ENCODE measurements at regions not wholly inside any gene's neighbourhood (a gene's known extent, or its start where the extent isn't known, plus 50 kb on each side); places are given as distances from the start of the nearest gene placed in this dataset.
A peak's percentile ranks its signal among the peaks of the same experiment; 100 is the strongest.
"Not testable (repeated sequence)": the region's sequence is repeated elsewhere in the genome, so short reads cannot be mapped to it uniquely, and the experiment has no call there.

GRCh38 chr12:19657732-19658130 lies 218.4 kb downstream of the AEBP2 start:
- WGBS, 10 experiments: 50 to 100% (median 96%) methylated on average over 1 to 2 of the region's 2 CpGs; no CpG with 5 or more reads in 4 of the 10 experiments
- Histone ChIP-seq H3K4me3 (no peak overlapping the region), H3K27ac (no peak overlapping the region), H3K4me1 (replicated peaks in 1 of 2) (peaks cover 0 to 5% of the 10 kb centered on the region in 2 donors)
- peak in 3 of 8 experiments; percentile 66 to 78 (median 75) for ATAC-seq (replicated peaks in 6 of 8)
- in situ Hi-C loops (cut with MboI; ENCODE audit: low pct_unique_long_range_greater_than_20kb in 2 of 9, low sequenced_read_pairs in 9 of 9, unreplicated experiment in 9 of 9): no loop called here

GRCh38 chr12:19659086-19659485 lies 219.8 kb downstream of the AEBP2 start:
- H3K4me3 ChIP-seq: no peak overlapping the region
- H3K4me1 ChIP-seq (replicated peaks in 1 of 2): peaks cover 0 to 5% of the 10 kb centered on the region in 2 donors
- WGBS, 10 experiments: 80 to 100% (median 100%) methylated on average over 1 to 2 of the region's 2 CpGs; no CpG with 5 or more reads in 1 of the 10 experiments
- in situ Hi-C loops (cut with MboI; ENCODE audit: low pct_unique_long_range_greater_than_20kb in 2 of 9, low sequenced_read_pairs in 9 of 9, unreplicated experiment in 9 of 9): no loop called here
- no peak for ATAC-seq (replicated peaks in 6 of 8)
- no peak overlapping the region for H3K27ac ChIP-seq

GRCh38 chr12:19659501-19659900 lies 220.2 kb downstream of the AEBP2 start:
- 68 to 100% (median 92%) methylated on average over 1 to 2 of the region's 2 CpGs; no CpG with 5 or more reads in 1 of the 10 experiments for WGBS, 10 experiments
- H3K4me3 ChIP-seq: no peak overlapping the region
- ATAC-seq (replicated peaks in 6 of 8): no peak
- in situ Hi-C loops (cut with MboI; ENCODE audit: low pct_unique_long_range_greater_than_20kb in 2 of 9, low sequenced_read_pairs in 9 of 9, unreplicated experiment in 9 of 9): no loop called here
- H3K4me1 ChIP-seq (replicated peaks in 1 of 2): peaks cover 0 to 5% of the 10 kb centered on the region in 2 donors
- H3K27ac ChIP-seq: no peak overlapping the region

GRCh38 chr12:19665121-19665900 lies 226.0 kb downstream of the AEBP2 start:
- H3K27ac ChIP-seq: no peak overlapping the region
- H3K4me3 ChIP-seq: no peak overlapping the region
- 0 to 89% (median 33%) methylated on average over 1 of the region's 1 CpG; no CpG with 5 or more reads in 5 of the 10 experiments for WGBS, 10 experiments
- in situ Hi-C loops (cut with MboI; ENCODE audit: low pct_unique_long_range_greater_than_20kb in 2 of 9, low sequenced_read_pairs in 9 of 9, unreplicated experiment in 9 of 9): no loop called here
- peak in 3 of 8 experiments; percentile 62 to 94 (median 65) for ATAC-seq (replicated peaks in 6 of 8)
- H3K4me1 ChIP-seq (replicated peaks in 1 of 2): no peaks in the 10 kb centered on the region

GRCh38 chr12:19666070-19666469 lies 226.8 kb downstream of the AEBP2 start:
- ATAC-seq (replicated peaks in 6 of 8): no peak
- H3K4me1 ChIP-seq (replicated peaks in 1 of 2): no peaks in the 10 kb centered on the region
- H3K27ac ChIP-seq: no peak overlapping the region
- no peak overlapping the region for H3K4me3 ChIP-seq
- in situ Hi-C loops (cut with MboI; ENCODE audit: low pct_unique_long_range_greater_than_20kb in 2 of 9, low sequenced_read_pairs in 9 of 9, unreplicated experiment in 9 of 9): no loop called here

GRCh38 chr12:19669793-19670192 lies 230.5 kb downstream of the AEBP2 start:
- 73 to 100% (median 83%) methylated on average over 1 of the region's 1 CpG; no CpG with 5 or more reads in 7 of the 10 experiments for WGBS, 10 experiments
- H3K27ac ChIP-seq: no peak overlapping the region
- H3K4me1 ChIP-seq (replicated peaks in 1 of 2): no peaks in the 10 kb centered on the region
- in situ Hi-C loops (cut with MboI; ENCODE audit: low pct_unique_long_range_greater_than_20kb in 2 of 9, low sequenced_read_pairs in 9 of 9, unreplicated experiment in 9 of 9): no loop called here
- no peak for ATAC-seq (replicated peaks in 6 of 8)
- no peak overlapping the region for H3K4me3 ChIP-seq

- Histone ChIP-seq H3K4me1 (replicated peaks in 1 of 2) (no peaks in the 10 kb centered on the region), H3K4me3 (no peak overlapping the region), H3K27ac (no peak overlapping the region)
- ATAC-seq (replicated peaks in 6 of 8): peak in 3 of 8 experiments; percentile 59 to 85 (median 77)
- in situ Hi-C loops (cut with MboI; ENCODE audit: low pct_unique_long_range_greater_than_20kb in 2 of 9, low sequenced_read_pairs in 9 of 9, unreplicated experiment in 9 of 9): no loop called here
Measured at GRCh38 chr12:19671695-19672094, 232.4 kb downstream of the AEBP2 start.

GRCh38 chr12:19674437-19674836 lies 235.1 kb downstream of the AEBP2 start:
- Histone ChIP-seq H3K4me1 (replicated peaks in 1 of 2) (no peaks in the 10 kb centered on the region), H3K27ac (no peak overlapping the region), H3K4me3 (no peak overlapping the region)
- WGBS, 10 experiments: 45 to 100% (median 64%) methylated on average over 1 to 3 of the region's 3 CpGs
- ATAC-seq (replicated peaks in 6 of 8): no peak
- in situ Hi-C loops (cut with MboI; ENCODE audit: low pct_unique_long_range_greater_than_20kb in 2 of 9, low sequenced_read_pairs in 9 of 9, unreplicated experiment in 9 of 9): no loop called here

- no peak overlapping the region for H3K27ac ChIP-seq
- WGBS, 10 experiments: 77 to 100% (median 94%) methylated on average over 1 to 2 of the region's 2 CpGs; no CpG with 5 or more reads in 1 of the 10 experiments
- in situ Hi-C loops (cut with MboI; ENCODE audit: low pct_unique_long_range_greater_than_20kb in 2 of 9, low sequenced_read_pairs in 9 of 9, unreplicated experiment in 9 of 9): no loop called here
- no peaks in the 10 kb centered on the region for H3K4me1 ChIP-seq (replicated peaks in 1 of 2)
- ATAC-seq (replicated peaks in 6 of 8): no peak
- H3K4me3 ChIP-seq: no peak overlapping the region
Measured at GRCh38 chr12:19675361-19675760, 236.1 kb downstream of the AEBP2 start.

GRCh38 chr12:19678501-19678900 lies 239.2 kb downstream of the AEBP2 start:
- in situ Hi-C loops (cut with MboI; ENCODE audit: low pct_unique_long_range_greater_than_20kb in 2 of 9, low sequenced_read_pairs in 9 of 9, unreplicated experiment in 9 of 9); H3K27ac ChIP-seq; H3K4me3 ChIP-seq; ATAC-seq (replicated peaks in 6 of 8); H3K4me1 ChIP-seq (replicated peaks in 1 of 2): not testable (repeated sequence)
- 27 to 90% (median 80%) methylated on average over 2 to 3 of the region's 3 CpGs for WGBS, 10 experiments

GRCh38 chr12:19681007-19681406 lies 241.7 kb downstream of the AEBP2 start:
- in situ Hi-C loops (cut with MboI; ENCODE audit: low pct_unique_long_range_greater_than_20kb in 2 of 9, low sequenced_read_pairs in 9 of 9, unreplicated experiment in 9 of 9): no loop called here
- no peak for ATAC-seq (replicated peaks in 6 of 8)
- Histone ChIP-seq H3K4me1 (replicated peaks in 1 of 2) (no peaks in the 10 kb centered on the region), H3K4me3 (no peak overlapping the region), H3K27ac (no peak overlapping the region)
- 40 to 84% methylated on average over 1 to 2 of the region's 3 CpGs; no CpG with 5 or more reads in 8 of the 10 experiments for WGBS, 10 experiments

GRCh38 chr12:19683178-19683927 lies 244.1 kb downstream of the AEBP2 start:
- Histone ChIP-seq H3K27ac (no peak overlapping the region), H3K4me3 (no peak overlapping the region), H3K4me1 (replicated peaks in 1 of 2) (no peaks in the 10 kb centered on the region)
- in situ Hi-C loops (cut with MboI; ENCODE audit: low pct_unique_long_range_greater_than_20kb in 2 of 9, low sequenced_read_pairs in 9 of 9, unreplicated experiment in 9 of 9): no loop called here
- ATAC-seq (replicated peaks in 6 of 8): peak in 1 of 8 experiments; percentile 76
- 80 to 96% (median 86%) methylated on average over 2 to 7 of the region's 7 CpGs; no CpG with 5 or more reads in 4 of the 10 experiments for WGBS, 10 experiments

GRCh38 chr12:19687371-19687770 lies 248.1 kb downstream of the AEBP2 start:
- H3K4me1 ChIP-seq (replicated peaks in 1 of 2): no peaks in the 10 kb centered on the region
- in situ Hi-C loops (cut with MboI; ENCODE audit: low pct_unique_long_range_greater_than_20kb in 2 of 9, low sequenced_read_pairs in 9 of 9, unreplicated experiment in 9 of 9): no loop called here
- 0 to 86% (median 69%) methylated on average over 1 of the region's 1 CpG; no CpG with 5 or more reads in 4 of the 10 experiments for WGBS, 10 experiments
- no peak overlapping the region for H3K4me3 ChIP-seq
- H3K27ac ChIP-seq: no peak overlapping the region
- no peak for ATAC-seq (replicated peaks in 6 of 8)
